ENCODE measurements at regions not wholly inside any gene's neighbourhood (a gene's known extent, or its start where the extent isn't known, plus 50 kb on each side); places are given as distances from the start of the nearest gene placed in this dataset.

GRCh38 chr12:115402443-115403180 lies 718.6 kb upstream of the TBX3 start:
- H2AFZ ChIP-seq (ENCODE audit: insufficient read depth, low read depth, low read length, poor library complexity, severe bottlenecking), result no peak overlapping the region
- H3K27me3 ChIP-seq (ENCODE audit: control insufficient read depth in 2 of 2, insufficient read depth in 2 of 2, low read length in 2 of 2), result no peaks in the 10 kb centered on the region
- no peaks in the 10 kb centered on the region for H3K36me3 ChIP-seq (replicated peaks in 1 of 2; ENCODE audit: control insufficient read depth in 1 of 2, insufficient read depth in 2 of 2, low read length in 2 of 2)
- Mint-ChIP-seq H3K27me3 (ENCODE audit: low read depth in 3 of 3) (peaks cover 4 to 10% (median 5%) of the 10 kb centered on the region in 3 donors), H3K36me3 (no peaks in the 10 kb centered on the region), H3K9me3 (peaks cover 0 to 4% (median 0%) of the 10 kb centered on the region in 7 donors), H3K27ac (no peak overlapping the region), H3K4me3 (no peak overlapping the region), H3K4me1 (no peaks in the 10 kb centered on the region)
- no peak overlapping the region for H3K9ac ChIP-seq (ENCODE audit: insufficient read depth, low read length, poor library complexity, severe bottlenecking)
- DNase-seq, result no peak
- H3K79me2 ChIP-seq (ENCODE audit: insufficient read depth, low read length), result no peaks in the 10 kb centered on the region
- no peak for TF ChIP-seq CTCF (IDR thresholded peaks at IDR 0.05)
- H3K4me1 ChIP-seq (ENCODE audit: control insufficient read depth in 1 of 2, insufficient read depth in 2 of 2, low read length in 2 of 2), result no peaks in the 10 kb centered on the region
- no peaks in the 10 kb centered on the region for H4K20me1 ChIP-seq (ENCODE audit: insufficient read depth, low read length)
- intact Hi-C loops (cut with micrococcal nuclease), result no loop called here
- WGBS (ENCODE audit: insufficient coverage), result 93% methylated on average over 4 of the region's 9 CpGs
- H3K4me3 ChIP-seq (replicated peaks in 1 of 3; ENCODE audit: low read depth in 2 of 3, low read length in 3 of 3), result no peak overlapping the region
- no peaks in the 10 kb centered on the region for H3K9me3 ChIP-seq (replicated peaks in 1 of 2; ENCODE audit: control insufficient read depth in 1 of 2, insufficient read depth in 1 of 2, low read length in 2 of 2)
- no peak overlapping the region for H3K27ac ChIP-seq (ENCODE audit: low read depth in 1 of 2, low read length in 2 of 2)
- no peak overlapping the region for H3K4me2 ChIP-seq (replicated peaks; ENCODE audit: extremely low read depth, low read length, poor library complexity, severe bottlenecking)

- DNase-seq, result no peak
- intact Hi-C loops (cut with micrococcal nuclease), result no loop called here
- H3K9me3 Mint-ChIP-seq, result peaks cover under 1 to 12% (median 4%) of the 10 kb centered on the region in 7 donors
- H3K36me3 Mint-ChIP-seq, result no peaks in the 10 kb centered on the region
- TF ChIP-seq CTCF (IDR thresholded peaks at IDR 0.05), result no peak
- Histone ChIP-seq H3K4me3 (replicated peaks in 1 of 3; ENCODE audit: low read depth in 2 of 3, low read length in 3 of 3) (no peak overlapping the region), H3K9ac (ENCODE audit: insufficient read depth, low read length, poor library complexity, severe bottlenecking) (no peak overlapping the region), H3K36me3 (replicated peaks in 1 of 2; ENCODE audit: control insufficient read depth in 1 of 2, insufficient read depth in 2 of 2, low read length in 2 of 2) (no peaks in the 10 kb centered on the region), H3K9me3 (replicated peaks in 1 of 2; ENCODE audit: control insufficient read depth in 1 of 2, insufficient read depth in 1 of 2, low read length in 2 of 2) (peaks cover 1 to 2% of the 10 kb centered on the region in 2 donors), H3K4me1 (ENCODE audit: control insufficient read depth in 1 of 2, insufficient read depth in 2 of 2, low read length in 2 of 2) (no peaks in the 10 kb centered on the region), H3K27me3 (ENCODE audit: control insufficient read depth in 2 of 2, insufficient read depth in 2 of 2, low read length in 2 of 2) (no peaks in the 10 kb centered on the region), H3K4me2 (replicated peaks; ENCODE audit: extremely low read depth, low read length, poor library complexity, severe bottlenecking) (no peak overlapping the region), H3K79me2 (ENCODE audit: insufficient read depth, low read length) (no peaks in the 10 kb centered on the region), H4K20me1 (ENCODE audit: insufficient read depth, low read length) (no peaks in the 10 kb centered on the region), H3K27ac (ENCODE audit: low read depth in 1 of 2, low read length in 2 of 2) (no peak overlapping the region), H2AFZ (ENCODE audit: insufficient read depth, low read depth, low read length, poor library complexity, severe bottlenecking) (no peak overlapping the region)
- H3K4me3 Mint-ChIP-seq, result no peak overlapping the region
- no peaks in the 10 kb centered on the region for H3K4me1 Mint-ChIP-seq
- peaks cover 4 to 5% (median 5%) of the 10 kb centered on the region in 3 donors for H3K27me3 Mint-ChIP-seq (ENCODE audit: low read depth in 3 of 3)
- H3K27ac Mint-ChIP-seq, result no peak overlapping the region
- no CpG with 5 or more reads among the region's 3 CpGs for WGBS (ENCODE audit: insufficient coverage)
Measured at GRCh38 chr12:115401761-115402160, 717.8 kb upstream of the TBX3 start.
